DND-41 (cell line): ENCODE measurements at regions not wholly inside any gene's neighbourhood (a gene's known extent, or its start where the extent isn't known, plus 50 kb on each side); places are given as distances from the start of the nearest gene placed in this dataset.

Source experiments
- ATAC-seq: fragments of 200-7000 bp; cut with Tn5 transposase; 3 replicates; pipeline ENCODE4 v1.9.1; 2021; ENCODE audit warnings: low read depth; ENCODE audit not compliant: insufficient read depth
- DNase-seq: peaks from one replicate; pipeline ENCODE4 v3.0.0-alpha.2; 2020
- H2AFZ ChIP-seq: 2 replicates; pipeline ENCODE4 v1.6.0; 2012; ENCODE audit warnings: low read depth, low read length
- H3K27ac ChIP-seq: 2 replicates; pipeline ENCODE4 v1.5.1; 2012; ENCODE audit warnings: low read length, inconsistent platforms
- H3K27me3 ChIP-seq: fragments of 200-600 bp; sonication (generic); 2 replicates; pipeline ENCODE4 v1.6.0; 2012; ENCODE audit warnings: low read length, mild to moderate bottlenecking, inconsistent platforms; ENCODE audit not compliant: insufficient read depth, poor library complexity
- H3K36me3 ChIP-seq: 2 replicates; pipeline ENCODE4 v1.5.1; 2012; ENCODE audit warnings: low read length, inconsistent platforms; ENCODE audit not compliant: insufficient read depth
- H3K4me1 ChIP-seq: 2 replicates; pipeline ENCODE4 v1.5.1; 2012; ENCODE audit warnings: mild to moderate bottlenecking, low read length; ENCODE audit not compliant: insufficient read depth
- H3K4me2 ChIP-seq: 2 replicates; pipeline ENCODE4 v1.6.0; 2012; ENCODE audit warnings: mild to moderate bottlenecking, moderate library complexity, low read length, inconsistent platforms; ENCODE audit not compliant: insufficient read depth
- H3K4me3 ChIP-seq, 2 experiments: fragments of 200-600 bp in 1 of 2; shearing (Covaris generic) in 1 of 2; 2 replicates each; pipeline ENCODE4 v1.5.1; 2012 to 2016; ENCODE audit warnings: inconsistent platforms in 2 of 2, low read length in 2 of 2, mild to moderate bottlenecking in 2 of 2, low read depth in 1 of 2, moderate library complexity in 1 of 2
- H3K79me2 ChIP-seq: 2 replicates; pipeline ENCODE4 v1.6.0; 2012; ENCODE audit warnings: low read length, inconsistent platforms; ENCODE audit not compliant: insufficient read depth
- H3K9ac ChIP-seq: 2 replicates; pipeline ENCODE4 v1.6.0; 2012; ENCODE audit warnings: low read depth, mild to moderate bottlenecking, inconsistent platforms, low read length, moderate library complexity
- H3K9me3 ChIP-seq: 2 replicates; pipeline ENCODE4 v1.5.1; 2012; ENCODE audit warnings: low read length, moderate library complexity, mild to moderate bottlenecking, inconsistent platforms; ENCODE audit not compliant: insufficient read depth, severe bottlenecking
- H4K20me1 ChIP-seq: 2 replicates; pipeline ENCODE4 v1.6.0; 2012; ENCODE audit warnings: low read length; ENCODE audit not compliant: insufficient read depth
- EZH2 ChIP-seq: IDR thresholded peaks from 3 replicates; pipeline ENCODE4 v1.6.1; 2012; ENCODE audit warnings: borderline replicate concordance, low read depth, mild to moderate bottlenecking, moderate library complexity, low read length, inconsistent platforms; ENCODE audit not compliant: severe bottlenecking
- TF ChIP-seq, protein P1 (sequence below): IDR thresholded peaks from 2 replicates; pipeline ENCODE4 v1.5.1; 2012; ENCODE audit warnings: borderline replicate concordance, low read length, moderate library complexity, mild to moderate bottlenecking; ENCODE audit not compliant: poor library complexity, severe bottlenecking; ENCODE audit errors: extremely low read depth

DNA sequence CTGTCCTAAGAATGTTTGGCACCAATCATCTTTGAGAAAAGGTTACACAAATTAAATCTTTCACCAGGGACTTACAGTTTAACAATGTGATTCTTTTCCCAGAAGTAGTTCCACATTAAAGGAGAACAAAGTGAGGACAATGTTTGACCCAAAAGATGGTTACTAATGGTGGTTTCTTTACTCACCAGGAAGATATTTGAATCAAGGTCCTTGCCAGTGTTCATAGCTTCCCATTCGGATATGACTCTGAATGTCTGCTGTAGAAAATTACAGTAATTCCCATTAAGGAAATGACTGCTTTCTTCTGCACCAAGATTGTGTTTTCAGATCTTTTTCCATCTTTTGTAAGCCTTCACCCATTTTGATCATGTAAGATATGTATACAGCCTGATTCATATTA, 114.6 kb upstream of the ADAMTSL1 start:
- DNase-seq (no peak), ATAC-seq (no peak)
- Histone ChIP-seq H3K79me2 (no peaks in the 10 kb centered on the region), H3K27ac (no peak overlapping the region), H3K27me3 (no peaks in the 10 kb centered on the region), H3K36me3 (no peaks in the 10 kb centered on the region), H3K9ac (no peak overlapping the region), H3K4me2 (no peak overlapping the region), H3K4me1 (no peaks in the 10 kb centered on the region), H3K4me3 (no peak overlapping the region), H3K9me3 (no peaks in the 10 kb centered on the region), H2AFZ (no peak overlapping the region), H4K20me1 (no peaks in the 10 kb centered on the region)
- no peak for TF ChIP-seq EZH2
- TF ChIP-seq, protein P1, sequence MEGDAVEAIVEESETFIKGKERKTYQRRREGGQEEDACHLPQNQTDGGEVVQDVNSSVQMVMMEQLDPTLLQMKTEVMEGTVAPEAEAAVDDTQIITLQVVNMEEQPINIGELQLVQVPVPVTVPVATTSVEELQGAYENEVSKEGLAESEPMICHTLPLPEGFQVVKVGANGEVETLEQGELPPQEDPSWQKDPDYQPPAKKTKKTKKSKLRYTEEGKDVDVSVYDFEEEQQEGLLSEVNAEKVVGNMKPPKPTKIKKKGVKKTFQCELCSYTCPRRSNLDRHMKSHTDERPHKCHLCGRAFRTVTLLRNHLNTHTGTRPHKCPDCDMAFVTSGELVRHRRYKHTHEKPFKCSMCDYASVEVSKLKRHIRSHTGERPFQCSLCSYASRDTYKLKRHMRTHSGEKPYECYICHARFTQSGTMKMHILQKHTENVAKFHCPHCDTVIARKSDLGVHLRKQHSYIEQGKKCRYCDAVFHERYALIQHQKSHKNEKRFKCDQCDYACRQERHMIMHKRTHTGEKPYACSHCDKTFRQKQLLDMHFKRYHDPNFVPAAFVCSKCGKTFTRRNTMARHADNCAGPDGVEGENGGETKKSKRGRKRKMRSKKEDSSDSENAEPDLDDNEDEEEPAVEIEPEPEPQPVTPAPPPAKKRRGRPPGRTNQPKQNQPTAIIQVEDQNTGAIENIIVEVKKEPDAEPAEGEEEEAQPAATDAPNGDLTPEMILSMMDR: no peak

DNA sequence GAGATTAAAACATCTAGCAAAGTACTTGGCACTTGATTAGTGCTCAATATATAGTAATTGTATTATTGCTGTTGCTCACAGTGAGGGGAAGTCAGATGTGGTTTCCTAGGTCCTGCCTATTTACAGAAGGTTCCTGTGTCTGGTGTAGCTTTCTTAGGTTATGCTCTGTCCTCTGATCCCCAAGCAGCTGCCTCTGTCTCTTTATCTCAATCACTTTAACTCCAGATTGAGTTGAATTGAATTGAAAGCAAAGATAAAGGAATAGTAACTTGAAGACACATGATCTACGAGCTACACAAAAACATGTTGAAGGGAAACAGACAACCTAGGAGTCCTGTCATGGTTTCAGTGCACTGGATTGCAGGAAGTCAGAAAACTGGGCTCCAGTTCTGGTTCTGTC, 113.9 kb upstream of the ADAMTSL1 start:
- Histone ChIP-seq H3K27me3 (no peaks in the 10 kb centered on the region), H3K9ac (no peak overlapping the region), H3K36me3 (no peaks in the 10 kb centered on the region), H3K27ac (no peak overlapping the region), H3K4me2 (no peak overlapping the region), H2AFZ (no peak overlapping the region), H3K79me2 (no peaks in the 10 kb centered on the region), H3K4me1 (no peaks in the 10 kb centered on the region), H3K4me3 (no peak overlapping the region), H3K9me3 (no peaks in the 10 kb centered on the region), H4K20me1 (no peaks in the 10 kb centered on the region)
- ATAC-seq: no peak
- no peak for DNase-seq
- TF ChIP-seq, protein P1: no peak
- no peak for TF ChIP-seq EZH2

GRCh38 chr9:18361646-18362045, 112.3 kb upstream of the ADAMTSL1 start:
- Histone ChIP-seq H3K4me3 (no peak overlapping the region), H3K27me3 (no peaks in the 10 kb centered on the region), H3K4me2 (no peak overlapping the region), H2AFZ (no peak overlapping the region), H3K9me3 (no peaks in the 10 kb centered on the region), H3K4me1 (no peaks in the 10 kb centered on the region), H4K20me1 (no peaks in the 10 kb centered on the region), H3K36me3 (no peaks in the 10 kb centered on the region), H3K27ac (no peak overlapping the region), H3K9ac (no peak overlapping the region), H3K79me2 (no peaks in the 10 kb centered on the region)
- TF ChIP-seq, protein P1: no peak
- no peak for TF ChIP-seq EZH2
- DNase-seq: no peak
- no peak for ATAC-seq

DNA sequence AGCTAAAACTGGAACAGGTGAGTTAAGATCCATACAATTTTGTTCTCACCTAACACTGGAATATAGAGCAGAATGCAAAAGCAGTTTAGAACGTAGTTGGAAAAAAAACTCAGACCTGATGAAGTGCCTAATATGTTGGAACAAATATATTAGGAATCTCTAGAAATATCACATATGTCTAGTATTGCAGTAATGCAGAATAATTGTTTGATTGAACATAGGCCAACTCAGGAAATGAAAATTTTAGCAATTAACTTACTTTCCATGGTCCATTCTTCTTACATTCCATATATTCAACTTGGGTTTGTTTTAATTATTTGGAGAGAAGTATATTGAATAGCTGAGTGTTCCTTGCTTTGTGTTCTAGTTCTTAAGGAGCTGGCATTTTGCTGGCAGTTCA, 111.8 kb upstream of the ADAMTSL1 start:
- Histone ChIP-seq H3K79me2 (no peaks in the 10 kb centered on the region), H3K36me3 (no peaks in the 10 kb centered on the region), H3K4me1 (no peaks in the 10 kb centered on the region), H3K9ac (no peak overlapping the region), H3K27ac (no peak overlapping the region), H3K4me3 (no peak overlapping the region), H3K9me3 (no peaks in the 10 kb centered on the region), H2AFZ (no peak overlapping the region), H3K27me3 (no peaks in the 10 kb centered on the region), H4K20me1 (no peaks in the 10 kb centered on the region), H3K4me2 (no peak overlapping the region)
- ATAC-seq: no peak
- TF ChIP-seq, protein P1: no peak
- TF ChIP-seq EZH2: no peak
- DNase-seq: no peak
